Kasumi-1 (cell line): ENCODE measurements at regions not wholly inside any gene's neighbourhood (a gene's known extent, or its start where the extent isn't known, plus 50 kb on each side); places are given as distances from the start of the nearest gene placed in this dataset.

Experiments used
- DNase-seq, 2 experiments: peaks; one replicate each; lab custom pipeline; 2025; lab: John Stamatoyannopoulos, UW

DNA sequence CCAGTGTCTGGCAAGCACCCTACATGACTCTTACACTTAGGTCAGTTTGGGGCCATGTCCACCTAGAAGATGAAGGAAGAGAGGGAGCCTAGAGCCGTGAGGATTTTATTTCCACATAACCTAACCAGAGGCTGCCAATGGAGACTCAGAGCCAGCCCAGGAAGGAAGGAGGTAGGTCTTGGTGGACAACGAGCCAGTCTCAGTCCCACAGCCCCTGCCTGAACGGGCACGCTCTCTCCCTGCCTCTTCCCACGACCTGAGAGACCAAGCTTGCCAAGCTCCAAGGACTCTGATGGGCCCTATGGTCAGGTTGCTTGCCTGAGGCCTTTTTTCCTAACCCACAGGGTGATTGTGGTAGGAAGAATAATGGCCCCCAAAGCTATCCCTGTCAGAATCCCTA is 188.4 kb downstream of the TFCP2L1 start:
- DNase-seq = no peak

DNA sequence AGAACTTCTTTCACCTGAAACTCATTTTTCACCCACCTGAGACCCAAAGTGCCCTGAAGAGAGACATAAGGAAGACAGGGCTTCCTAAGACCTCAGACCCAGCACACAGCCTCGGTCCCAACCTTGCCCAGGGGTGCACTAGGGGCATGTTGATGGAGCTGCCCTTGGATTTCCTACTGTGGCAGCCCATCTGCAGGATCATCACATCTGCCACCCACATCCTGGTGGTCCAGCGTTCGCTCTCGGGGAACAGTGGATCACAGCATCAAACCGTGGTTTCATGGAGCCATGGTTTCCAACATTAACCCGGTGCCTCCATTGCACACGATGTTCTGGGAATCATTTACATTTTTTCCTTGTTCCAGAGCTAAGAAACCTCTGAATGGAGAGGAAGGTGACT is 186.4 kb downstream of the TFCP2L1 start:
- DNase-seq = no peak

DNA sequence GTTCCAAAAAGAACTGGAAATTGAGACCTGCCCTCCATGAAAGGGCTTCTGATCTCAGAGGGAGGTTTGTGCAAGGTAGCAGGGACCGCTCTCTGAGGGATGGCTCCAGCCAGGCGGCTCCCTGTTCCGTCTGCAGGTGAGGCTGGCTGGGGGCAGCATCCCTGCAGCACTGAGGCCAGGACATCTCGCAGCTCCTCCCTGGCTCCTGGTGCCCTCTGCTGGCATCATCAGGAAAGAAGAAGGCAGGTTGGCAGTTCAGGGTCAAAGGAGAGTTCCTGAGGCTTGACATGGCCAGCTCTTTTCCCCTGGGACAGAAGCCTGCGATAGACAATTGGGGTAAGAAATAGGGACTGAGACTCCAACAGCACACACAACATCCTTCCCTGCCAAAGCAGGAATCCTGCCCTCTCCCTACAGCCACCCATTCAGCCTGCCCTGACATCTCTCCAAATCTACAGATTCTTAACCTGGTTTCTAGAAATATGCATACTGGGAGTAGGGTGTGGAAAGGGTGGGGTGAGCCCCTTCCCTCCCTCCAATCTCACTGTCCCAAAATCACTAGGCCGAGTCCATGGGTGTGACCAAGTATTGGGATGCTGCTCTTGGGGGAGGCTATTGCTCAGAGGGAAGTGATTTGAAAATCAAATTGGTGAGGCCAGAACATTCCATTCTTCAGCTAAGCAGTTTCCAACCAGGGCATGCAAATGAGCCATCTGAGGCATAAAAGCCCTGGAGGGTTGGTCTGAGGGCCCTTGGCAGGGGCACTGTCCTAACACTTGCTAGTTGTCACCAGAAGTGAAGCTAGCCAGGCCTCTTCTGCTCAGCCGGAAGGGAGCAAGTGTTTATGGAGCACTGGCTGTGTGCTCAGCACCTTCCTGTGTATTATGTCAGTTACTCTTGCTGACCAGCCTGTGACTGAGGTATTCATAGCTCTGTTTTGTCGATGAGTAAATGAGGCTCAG is 185.4 kb downstream of the TFCP2L1 start:
- peak; percentile 6 to 39 for DNase-seq

DNA sequence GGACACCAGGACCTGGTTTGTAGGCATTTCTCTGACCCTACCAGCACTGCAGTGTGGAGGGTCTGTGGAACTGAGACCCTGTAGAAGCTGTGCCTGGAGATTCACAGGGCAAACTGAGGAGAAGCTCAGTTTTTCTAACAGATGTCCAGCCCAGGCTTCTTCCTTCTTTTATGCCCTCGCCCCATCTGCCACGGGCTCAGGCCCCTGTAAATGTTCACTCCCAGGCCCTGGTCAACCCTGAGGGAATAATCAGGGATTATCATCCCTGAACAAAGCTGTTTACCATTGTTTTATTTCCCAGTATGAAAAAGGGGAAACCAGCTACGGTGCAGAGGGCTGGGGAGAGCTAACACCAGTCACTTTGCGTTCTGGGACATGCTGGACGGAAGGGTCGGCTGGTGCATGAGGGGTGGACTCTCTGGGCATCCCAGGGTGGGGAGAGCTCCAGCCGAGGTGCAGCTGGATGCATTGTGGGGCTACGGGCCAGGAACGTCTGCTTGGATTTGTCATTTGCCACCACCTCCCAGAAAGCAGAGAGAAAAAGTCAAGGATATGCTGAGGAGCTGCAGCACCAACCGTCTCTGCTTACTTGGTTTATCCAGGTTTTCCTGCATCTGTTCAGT is 183.8 kb downstream of the TFCP2L1 start:
- DNase-seq = no peak

DNA sequence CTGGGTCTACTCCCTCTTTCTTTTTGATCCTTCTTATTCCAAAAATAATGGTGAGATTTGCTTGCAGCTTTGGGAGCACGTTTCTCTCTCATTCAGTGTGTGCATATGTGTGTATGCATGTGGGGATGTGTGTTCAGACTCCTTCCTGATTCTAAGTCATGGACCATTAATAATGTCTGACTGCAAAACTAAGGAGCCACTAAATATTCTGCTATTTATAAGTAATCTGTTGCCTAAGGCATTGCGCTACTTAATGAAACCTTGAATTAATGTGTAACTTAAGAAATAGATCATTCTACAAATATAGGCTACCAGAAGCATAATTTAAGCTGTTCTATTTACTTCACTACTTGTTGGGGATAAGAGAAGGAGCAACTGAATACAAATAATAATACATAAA is 182.1 kb downstream of the TFCP2L1 start:
- DNase-seq = no peak

DNA sequence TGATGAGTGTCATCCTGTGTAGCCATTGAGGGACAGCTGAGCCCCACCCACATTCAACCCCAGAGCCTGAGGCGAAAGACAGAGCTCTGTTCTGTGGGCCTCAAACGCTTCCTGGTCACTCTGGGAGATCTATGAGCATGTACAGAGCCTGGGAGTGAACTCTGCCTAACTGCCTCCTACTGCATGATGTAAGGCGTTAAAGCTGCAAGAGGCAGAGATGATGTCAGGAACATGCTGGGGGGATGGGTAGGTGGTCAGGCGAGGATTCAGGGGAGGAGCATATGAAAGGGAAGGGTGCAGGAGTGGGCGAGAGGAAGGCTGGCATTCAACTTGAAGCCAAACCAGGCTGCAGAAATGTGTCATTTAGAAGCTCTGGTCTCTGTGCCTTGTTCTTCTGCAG is 181.0 kb downstream of the TFCP2L1 start:
- no peak for DNase-seq

DNA sequence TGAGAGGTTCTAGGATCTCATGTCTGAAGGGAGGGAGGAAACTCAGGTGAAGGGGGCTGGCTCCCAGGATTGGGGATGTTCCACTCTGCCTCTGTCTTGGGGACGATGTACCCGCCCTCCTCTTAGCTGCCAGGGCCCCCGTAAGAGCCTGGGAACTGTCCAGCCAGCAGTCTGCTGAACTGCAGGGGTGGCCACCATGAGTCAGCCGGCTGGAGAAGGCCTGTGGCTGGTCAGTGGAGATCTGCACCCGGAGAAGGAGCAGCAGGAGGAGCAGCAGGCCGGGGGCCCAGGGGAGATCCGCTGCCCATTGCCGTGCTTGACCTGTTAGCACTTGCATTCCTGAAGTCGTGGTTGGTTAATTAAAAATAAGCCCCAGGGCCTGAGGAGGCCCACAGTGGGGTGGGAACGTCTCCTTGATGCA is 180.3 kb downstream of the TFCP2L1 start:
- DNase-seq = no peak

DNA sequence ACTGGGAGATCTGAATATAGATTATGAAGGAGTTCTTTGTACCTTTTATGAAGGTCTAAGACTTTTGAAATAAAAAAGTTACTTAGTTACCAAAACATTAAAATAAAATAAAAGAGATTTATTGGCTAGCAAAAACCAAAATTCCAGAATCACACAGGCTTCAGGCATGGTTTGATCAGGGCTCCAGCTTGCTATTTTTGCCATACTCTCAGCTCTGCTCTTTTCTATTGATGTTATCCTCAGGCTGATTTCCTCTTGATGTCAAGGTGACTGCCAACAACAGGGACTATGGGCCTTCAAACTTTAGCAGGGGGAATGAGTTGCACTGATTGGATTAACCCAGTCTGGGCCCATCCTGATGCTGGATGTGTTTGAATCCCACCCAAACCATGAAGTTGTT is 174.1 kb downstream of the TFCP2L1 start:
- DNase-seq = no peak

DNA sequence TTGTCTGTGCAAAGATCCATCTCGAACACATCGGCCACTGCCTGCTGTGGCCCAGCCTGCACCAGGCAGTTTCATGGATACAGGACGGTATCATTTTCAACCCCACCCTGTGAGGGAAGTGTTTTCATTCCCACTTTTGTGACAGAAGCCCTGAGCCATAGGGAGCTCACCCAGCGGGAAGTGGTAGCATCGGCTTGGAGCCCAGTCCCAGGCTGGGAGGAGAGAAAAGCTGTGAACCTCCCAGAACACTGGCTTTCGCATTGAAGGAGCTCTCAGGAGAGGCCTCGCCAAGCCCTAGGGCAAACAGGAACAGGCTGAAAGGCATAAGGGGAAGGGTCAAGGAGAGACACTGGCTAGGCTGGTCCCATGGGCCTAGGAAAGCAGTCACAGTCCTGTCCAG is 166.1 kb downstream of the TFCP2L1 start:
- no peak for DNase-seq

DNA sequence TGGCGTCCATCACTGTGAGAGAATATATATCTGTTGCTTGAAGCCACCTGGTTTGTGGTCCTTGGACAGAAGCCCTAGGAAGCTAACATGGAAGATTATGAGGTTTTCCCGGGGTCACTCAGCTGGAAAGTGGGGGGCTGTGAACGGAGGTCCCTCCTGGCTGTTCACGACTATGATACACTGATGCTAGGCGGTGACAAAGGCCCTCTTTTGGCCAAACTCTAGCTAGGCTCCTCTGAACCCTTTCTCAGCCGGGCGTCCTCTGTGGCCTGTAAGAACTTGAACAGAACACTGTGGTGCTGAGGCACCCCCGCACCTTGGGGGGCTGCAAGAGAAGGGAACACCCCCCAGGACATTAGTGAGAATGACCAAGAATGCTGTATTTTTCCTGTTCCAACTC is 164.6 kb downstream of the TFCP2L1 start:
- DNase-seq = no peak

DNA sequence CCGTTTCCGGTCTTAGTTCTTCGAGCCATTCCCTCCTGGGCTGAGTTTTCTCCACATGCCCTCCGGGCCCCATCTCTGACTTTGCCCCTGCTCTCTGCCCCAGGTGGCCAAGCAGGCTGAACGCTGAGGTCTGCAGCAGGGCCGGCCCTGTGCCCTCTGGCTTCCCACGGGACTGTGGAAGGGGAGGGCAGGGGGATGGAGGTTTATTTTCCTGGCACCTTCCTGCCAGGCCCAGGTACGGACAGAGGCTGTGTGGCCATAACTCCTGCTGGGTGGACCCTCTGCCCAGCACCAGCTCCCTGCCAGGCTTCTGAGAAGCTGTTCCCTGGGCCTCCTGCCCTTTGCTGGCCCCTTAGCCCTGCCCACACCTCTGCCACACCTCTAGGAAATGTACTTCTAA is 164.0 kb downstream of the TFCP2L1 start:
- DNase-seq = no peak

DNA sequence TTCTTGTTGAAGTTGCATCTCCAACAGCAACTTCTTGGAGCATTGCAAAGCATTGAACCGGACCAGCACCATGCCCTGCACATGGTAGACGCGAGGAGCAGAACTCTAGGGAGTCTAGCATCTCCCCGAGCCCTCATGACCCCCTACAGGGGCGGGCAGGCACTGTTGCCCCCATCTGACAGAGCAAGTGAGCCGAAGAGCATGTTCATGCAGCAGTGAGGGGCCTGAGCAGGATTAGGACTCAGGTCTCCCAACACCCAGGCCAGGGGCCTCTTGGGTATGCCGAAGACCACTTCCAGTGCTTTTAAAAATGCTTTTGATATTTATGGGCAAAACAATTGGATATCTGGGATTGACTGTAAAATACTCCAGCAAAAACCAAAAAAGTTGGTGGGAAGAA is 163.3 kb downstream of the TFCP2L1 start:
- DNase-seq = no peak

DNA sequence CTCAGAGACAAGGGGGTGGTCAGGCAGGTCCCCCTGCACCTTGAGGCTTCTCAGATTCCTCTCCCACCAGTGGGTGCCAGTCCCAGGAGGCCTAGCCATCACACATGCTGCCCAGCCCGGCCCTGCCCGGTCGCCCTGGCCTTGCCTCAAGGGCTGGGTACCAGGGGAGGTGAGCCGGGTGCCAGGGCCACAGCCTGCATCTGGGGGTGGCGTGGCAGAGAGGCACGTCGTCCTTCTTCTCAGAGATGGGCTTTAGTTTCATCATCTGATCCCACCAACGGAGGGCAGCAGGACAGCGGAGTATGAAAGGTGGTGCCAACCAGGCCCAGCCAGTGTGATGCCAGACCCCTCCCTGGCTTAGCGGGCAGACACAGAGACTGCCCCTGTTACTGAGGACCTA is 161.7 kb downstream of the TFCP2L1 start:
- DNase-seq = no peak

DNA sequence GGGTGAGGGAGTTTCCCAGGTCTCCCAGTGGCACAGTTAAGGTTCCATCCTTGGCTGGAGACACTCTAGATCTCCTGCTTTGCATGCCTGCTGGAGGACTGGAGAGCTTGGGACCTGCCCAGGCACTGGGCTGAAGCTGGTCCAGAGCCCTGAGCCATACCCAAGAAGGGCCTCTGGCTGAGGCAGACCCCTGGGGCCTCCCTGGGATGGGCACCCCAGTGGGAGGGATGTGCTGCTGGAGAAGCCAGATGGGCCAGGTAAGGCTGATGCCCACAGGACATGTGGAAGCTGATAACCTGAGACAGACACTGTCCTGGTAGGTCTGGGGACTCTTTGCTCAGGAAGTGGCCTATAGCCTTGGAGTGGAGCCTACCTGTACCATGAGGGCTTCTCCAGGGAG is 160.7 kb downstream of the TFCP2L1 start:
- DNase-seq = no peak

DNA sequence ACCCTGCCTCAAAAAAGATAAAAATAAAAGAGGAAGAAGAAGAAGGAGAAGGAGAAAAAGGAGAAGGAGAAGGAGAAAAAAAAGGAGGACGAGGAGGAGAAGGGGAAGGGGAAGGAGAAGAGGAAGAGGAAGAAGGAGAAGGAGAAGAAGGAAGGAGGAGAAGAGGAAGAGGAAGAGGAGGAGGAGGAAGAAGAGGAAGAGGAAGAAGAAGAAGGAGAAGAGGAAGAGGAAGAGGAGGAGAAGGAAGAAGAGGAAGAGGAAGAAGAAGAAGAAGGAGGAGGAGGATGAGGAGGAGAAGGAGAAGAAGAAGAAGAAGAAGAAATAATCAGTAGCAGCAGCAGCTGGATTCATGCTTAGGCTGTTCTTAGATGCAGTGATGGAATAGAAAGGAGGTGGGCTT is 159.7 kb downstream of the TFCP2L1 start:
- no peak for DNase-seq

DNA sequence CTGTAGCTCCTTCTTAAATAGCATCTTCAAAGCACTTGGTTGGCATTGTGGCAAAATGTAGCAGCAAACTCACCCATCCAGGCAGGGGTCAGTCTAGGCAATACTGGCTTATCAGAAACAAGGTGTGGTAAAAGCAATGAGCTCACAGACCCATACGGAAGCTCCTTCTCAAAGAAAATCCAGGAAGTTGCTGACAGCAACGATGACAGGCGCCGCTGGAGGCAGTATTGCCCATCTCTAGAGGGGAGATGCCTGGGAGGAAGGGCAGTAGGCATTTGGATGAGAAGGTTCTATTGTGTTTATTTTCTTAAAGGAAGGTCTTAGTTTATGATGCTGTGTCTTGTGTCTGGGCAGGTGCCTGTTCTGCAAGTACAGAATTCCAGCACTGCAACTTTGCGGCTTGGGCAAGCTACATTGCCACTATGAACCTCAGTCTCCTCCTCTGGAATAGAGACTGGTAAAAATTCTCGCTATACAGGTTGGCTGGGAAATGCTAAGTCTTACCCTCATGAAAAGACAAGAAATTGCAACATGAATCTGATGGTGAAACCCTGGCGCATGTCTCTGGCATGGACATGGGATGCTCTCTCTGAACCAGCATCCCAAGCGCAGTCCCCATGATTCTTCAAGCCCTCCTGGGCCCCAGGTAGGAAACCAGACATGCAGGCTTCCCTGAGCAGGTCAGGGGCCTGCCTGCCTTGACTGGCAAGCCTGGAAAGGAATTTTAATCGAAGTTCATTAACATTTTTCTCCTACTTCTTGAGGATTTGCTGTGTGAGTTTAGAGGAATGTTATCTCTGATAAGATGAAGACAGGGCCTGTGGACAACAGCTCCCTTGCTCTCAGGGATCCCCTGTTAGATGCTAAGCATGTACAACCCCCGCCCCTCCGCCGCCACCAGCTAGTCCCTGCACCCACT is 156.0 kb downstream of the TFCP2L1 start:
- DNase-seq = peak in 1 of 2 experiments; percentile 2

DNA sequence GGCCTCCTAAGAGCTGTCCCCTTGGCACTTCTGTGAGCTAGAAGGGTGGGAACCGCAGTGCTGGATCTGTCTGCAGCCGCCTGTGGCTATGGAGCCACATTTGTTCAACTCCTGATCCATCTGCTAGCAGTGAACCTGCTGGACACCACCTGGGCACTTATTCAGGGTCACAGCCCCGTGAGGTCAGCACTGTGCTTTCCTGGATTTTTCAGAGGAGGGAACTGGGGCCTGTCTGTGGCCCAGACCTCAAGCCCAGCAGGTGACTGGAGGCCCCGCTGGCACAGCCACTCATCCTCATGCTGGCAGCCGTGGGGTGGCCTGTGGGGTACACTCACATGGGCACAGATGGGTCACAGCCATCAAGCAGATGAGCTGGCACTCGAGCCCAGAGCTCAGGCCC is 155.3 kb downstream of the TFCP2L1 start:
- no peak for DNase-seq

DNA sequence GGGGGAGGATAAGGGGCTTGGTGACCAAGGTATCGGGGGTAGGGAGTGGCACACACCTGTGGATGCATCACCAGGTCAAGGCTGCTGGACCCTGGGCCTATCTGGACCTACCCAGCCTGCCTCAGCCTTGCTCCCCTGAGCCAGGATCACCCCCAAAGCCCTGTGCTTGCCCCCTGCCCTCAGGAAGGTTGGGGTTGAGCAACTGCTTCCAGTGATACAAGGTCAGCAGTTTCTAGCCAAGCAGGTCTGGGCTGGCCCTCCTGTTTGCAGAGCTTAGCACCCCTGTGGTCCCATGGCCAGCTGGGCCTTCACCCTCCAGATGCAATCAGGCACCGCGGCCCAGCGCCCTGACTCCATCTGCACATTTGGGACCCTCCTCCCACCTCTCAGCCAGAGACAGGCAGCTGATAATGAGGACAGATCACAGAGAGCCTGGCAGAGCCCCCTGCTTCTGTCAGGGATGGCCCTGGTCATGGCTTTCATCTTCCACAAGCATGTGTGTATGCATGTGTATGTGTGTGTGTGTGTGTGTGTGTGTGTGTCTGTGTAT is 154.6 kb downstream of the TFCP2L1 start:
- DNase-seq = no peak

DNA sequence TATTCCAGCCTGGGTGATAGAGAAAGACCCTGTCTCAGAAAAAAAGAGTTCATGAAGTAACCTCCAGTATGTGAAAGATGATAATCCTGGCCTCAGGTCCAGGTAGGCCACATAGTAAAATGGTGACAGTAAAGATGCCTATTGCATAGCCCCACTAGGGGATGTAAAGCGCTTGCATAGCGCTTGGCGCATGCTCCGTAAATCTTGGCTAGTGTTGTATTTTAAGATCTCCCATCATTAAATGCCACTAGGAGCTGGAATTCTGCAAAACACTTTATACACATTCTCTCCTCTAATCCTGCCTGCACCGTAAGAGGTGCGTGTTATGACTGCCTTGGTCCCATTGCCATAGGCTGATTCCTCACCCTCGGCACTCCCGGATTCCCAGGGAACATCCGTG is 153.6 kb downstream of the TFCP2L1 start:
- no peak for DNase-seq

DNA sequence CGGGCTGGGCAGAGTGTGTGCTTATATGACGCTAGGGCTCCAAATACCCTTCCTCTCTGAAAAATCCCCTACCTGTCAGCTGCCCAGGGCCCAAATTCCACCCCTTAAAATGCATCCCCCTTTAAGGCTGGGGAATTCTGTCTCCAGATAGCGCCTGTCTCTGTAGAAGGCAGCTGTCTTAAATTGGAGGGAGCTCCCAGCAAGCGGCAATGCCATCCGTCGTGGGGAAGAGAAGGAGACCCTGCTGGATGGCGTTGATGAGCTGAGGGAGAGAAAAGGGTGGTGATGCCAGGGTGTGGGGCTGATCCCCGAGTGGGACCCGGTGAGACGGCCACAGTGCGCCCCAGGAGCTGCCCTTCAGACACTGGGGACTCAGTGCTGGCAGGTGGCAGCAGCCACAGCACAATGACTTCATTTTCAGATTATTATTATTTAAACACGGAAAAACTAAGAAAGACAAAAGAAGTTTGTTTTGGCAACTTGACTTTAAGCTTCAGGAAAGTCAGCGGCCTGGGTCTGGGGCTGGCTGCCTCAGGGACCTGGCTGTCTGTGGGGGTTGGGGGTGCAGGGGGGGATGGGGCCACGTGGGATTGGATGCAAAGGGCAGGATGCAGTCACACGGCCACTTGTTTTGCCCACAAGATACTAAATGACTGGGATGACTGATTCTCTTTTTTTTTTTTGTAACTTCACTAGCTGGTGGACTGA is 152.8 kb downstream of the TFCP2L1 start:
- no peak for DNase-seq

DNA sequence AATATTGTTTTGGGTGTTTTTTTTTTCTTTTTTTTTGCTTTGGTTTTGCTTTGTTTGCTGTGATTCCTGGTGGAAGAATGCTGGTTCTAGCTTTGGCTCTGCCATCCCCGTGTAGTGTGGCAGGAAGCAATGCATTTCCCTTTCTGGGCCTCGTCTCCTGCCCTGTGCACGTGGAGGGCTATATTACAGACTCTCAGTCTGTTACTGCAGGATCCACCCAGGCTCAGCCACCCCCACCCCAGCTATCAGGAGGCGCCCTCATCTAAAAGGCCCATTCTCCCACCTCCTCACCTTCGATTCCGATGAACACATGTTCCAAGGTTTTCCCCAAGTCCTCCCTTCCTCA is 152.3 kb downstream of the TFCP2L1 start:
- no peak for DNase-seq
